ENCODE measurements at regions not wholly inside any gene's neighbourhood (a gene's known extent, or its start where the extent isn't known, plus 50 kb on each side); places are given as distances from the start of the nearest gene placed in this dataset.

DNA sequence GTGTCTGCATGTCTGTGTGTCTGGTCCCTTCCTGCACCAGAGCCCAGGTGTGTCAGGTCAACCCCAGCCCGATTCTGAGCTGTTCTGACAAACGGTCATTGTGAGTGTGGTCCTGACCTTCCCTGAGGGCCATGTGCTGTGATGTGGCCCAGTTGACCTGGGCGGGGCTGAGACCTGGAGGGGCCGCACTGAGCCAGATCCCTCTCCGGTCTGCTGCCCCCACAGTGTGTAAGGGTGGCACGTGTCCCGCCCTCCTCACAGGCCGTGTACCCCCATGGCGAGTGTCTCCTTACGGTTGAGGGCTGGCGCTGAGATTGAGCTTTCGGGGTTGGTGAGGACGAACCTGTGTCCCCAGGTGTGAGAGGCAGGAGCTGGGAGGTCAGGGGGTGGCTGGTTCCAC is 136.5 kb downstream of the MRPL36 start:
- Histone ChIP-seq H3K9me3 (ENCODE audit: control insufficient read depth in 1 of 2, insufficient read depth in 1 of 2, low read depth in 1 of 2, low read length in 2 of 2) (no peaks in the 10 kb centered on the region), H3K9me2 (ENCODE audit: insufficient read depth) (no peaks in the 10 kb centered on the region), H4K20me1 (ENCODE audit: insufficient read depth) (no peaks in the 10 kb centered on the region), H3K79me2 (ENCODE audit: insufficient read depth, low read length) (no peaks in the 10 kb centered on the region), H3K4me1 (ENCODE audit: control insufficient read depth in 1 of 2, insufficient read depth in 2 of 2, low read length in 2 of 2) (peaks cover 6% of the 10 kb centered on the region in 2 experiments; a peak in 3 of 4 replicates), H3K36me3 (ENCODE audit: control insufficient read depth in 1 of 2, insufficient read depth in 2 of 2, low read length in 2 of 2) (no peaks in the 10 kb centered on the region), H3K4me2 (ENCODE audit: low read length) (no peak overlapping the region), H3K9ac (ENCODE audit: low read length) (no peak overlapping the region), H3K27me3 (ENCODE audit: insufficient read depth, low read length) (peaks cover 6% of the 10 kb centered on the region; the same call in 1 of the 2 replicates), H2AFZ (ENCODE audit: low read depth, low read length, poor library complexity, severe bottlenecking) (no peak overlapping the region), H3K4me3 (replicated peaks in 1 of 2; ENCODE audit: low read depth in 1 of 2, low read length in 2 of 2) (no peak overlapping the region), H3K27ac (ENCODE audit: low read depth, low read length) (no peak overlapping the region)
- DNase-seq (ENCODE audit: low read depth, low spot score): no peak
- POLR2A ChIA-PET: no interaction called here
- intact Hi-C loops (cut with micrococcal nuclease): no loop called here
- CTCF ChIA-PET: no interaction called here
- BruUV-seq (replicated peaks): no TSS peak
- no peak for ATAC-seq
- TF ChIP-seq EZH2 (IDR thresholded peaks at IDR 0.05): no peak
- TF ChIP-seq TCF7L2 (IDR thresholded peaks at IDR 0.05; ENCODE audit: borderline replicate concordance, extremely low read depth, insufficient read depth, insufficient read length): no peak
- TF ChIP-seq EGR1 (IDR thresholded peaks at IDR 0.05; ENCODE audit: low read depth): no peak
- no peak for TF ChIP-seq SRF (IDR thresholded peaks at IDR 0.05; ENCODE audit: low read depth)
- TF ChIP-seq YY1 (IDR thresholded peaks at IDR 0.05; ENCODE audit: extremely low read depth, insufficient replicate concordance, low read depth, low read length): no peak
- TF ChIP-seq RAD21 (IDR thresholded peaks at IDR 0.05; ENCODE audit: low read depth): no peak
- no peak for TF ChIP-seq POLR2AphosphoS5 (IDR thresholded peaks at IDR 0.05; ENCODE audit: low read depth, low read length)
- no peak for TF ChIP-seq CBX3 (IDR thresholded peaks at IDR 0.05; ENCODE audit: low read depth)
- no peak for TF ChIP-seq EZH2phosphoT487 (IDR thresholded peaks at IDR 0.05; ENCODE audit: borderline replicate concordance)
- TF ChIP-seq FOSL1 (IDR thresholded peaks at IDR 0.05; ENCODE audit: low read depth): no peak
- TF ChIP-seq ZNF274 (IDR thresholded peaks at IDR 0.05; ENCODE audit: low read depth, low read length): no peak
- no peak for TF ChIP-seq POLR2A (IDR thresholded peaks at IDR 0.05; ENCODE audit: borderline replicate concordance, extremely low read depth, insufficient read depth, insufficient read length)
- RAD21 ChIA-PET (ENCODE audit: low non-redundant PET in 1 of 2, low total read pairs in 2 of 2, uncharacterized antibody in 2 of 2, unreplicated experiment in 2 of 2): no interaction called here

DNA sequence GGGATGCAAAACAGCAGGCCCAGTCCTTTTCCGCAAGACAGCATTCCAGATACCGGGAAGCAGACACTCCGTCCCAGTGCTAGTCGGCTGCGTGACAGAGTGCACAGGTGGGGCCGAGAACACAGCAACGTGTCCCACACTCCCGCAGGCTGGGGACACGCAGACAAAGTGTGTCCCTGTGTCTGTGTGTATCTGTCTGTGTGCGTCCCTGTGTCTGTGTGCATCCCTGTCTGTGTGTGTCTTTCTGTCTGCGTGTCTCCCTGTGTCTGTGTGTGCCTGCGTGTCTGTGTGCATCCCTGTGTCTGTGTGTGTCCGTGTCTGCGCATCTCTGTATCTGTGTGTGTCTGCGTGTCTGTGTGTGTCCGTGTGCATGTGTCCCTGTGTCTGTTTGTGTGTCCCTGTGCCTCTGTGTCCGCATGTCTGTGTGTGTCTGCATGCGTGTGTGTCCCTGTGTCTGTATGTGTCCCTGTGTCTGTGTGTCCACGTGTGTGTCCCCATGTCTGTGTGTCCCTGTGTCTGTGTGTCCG is 137.0 kb downstream of the MRPL36 start:
- CTCF ChIA-PET: no interaction called here
- H4K20me1 ChIP-seq (ENCODE audit: insufficient read depth): no peaks in the 10 kb centered on the region
- intact Hi-C loops (cut with micrococcal nuclease): no loop called here
- TF ChIP-seq, protein P1, sequence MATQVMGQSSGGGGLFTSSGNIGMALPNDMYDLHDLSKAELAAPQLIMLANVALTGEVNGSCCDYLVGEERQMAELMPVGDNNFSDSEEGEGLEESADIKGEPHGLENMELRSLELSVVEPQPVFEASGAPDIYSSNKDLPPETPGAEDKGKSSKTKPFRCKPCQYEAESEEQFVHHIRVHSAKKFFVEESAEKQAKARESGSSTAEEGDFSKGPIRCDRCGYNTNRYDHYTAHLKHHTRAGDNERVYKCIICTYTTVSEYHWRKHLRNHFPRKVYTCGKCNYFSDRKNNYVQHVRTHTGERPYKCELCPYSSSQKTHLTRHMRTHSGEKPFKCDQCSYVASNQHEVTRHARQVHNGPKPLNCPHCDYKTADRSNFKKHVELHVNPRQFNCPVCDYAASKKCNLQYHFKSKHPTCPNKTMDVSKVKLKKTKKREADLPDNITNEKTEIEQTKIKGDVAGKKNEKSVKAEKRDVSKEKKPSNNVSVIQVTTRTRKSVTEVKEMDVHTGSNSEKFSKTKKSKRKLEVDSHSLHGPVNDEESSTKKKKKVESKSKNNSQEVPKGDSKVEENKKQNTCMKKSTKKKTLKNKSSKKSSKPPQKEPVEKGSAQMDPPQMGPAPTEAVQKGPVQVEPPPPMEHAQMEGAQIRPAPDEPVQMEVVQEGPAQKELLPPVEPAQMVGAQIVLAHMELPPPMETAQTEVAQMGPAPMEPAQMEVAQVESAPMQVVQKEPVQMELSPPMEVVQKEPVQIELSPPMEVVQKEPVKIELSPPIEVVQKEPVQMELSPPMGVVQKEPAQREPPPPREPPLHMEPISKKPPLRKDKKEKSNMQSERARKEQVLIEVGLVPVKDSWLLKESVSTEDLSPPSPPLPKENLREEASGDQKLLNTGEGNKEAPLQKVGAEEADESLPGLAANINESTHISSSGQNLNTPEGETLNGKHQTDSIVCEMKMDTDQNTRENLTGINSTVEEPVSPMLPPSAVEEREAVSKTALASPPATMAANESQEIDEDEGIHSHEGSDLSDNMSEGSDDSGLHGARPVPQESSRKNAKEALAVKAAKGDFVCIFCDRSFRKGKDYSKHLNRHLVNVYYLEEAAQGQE (IDR thresholded peaks at IDR 0.05; ENCODE audit: low read depth): no peak
- TF ChIP-seq ZFX (IDR thresholded peaks at IDR 0.05) (no peak), FOSL1 (IDR thresholded peaks at IDR 0.05; ENCODE audit: low read depth) (no peak)
- TF ChIP-seq, protein P2, sequence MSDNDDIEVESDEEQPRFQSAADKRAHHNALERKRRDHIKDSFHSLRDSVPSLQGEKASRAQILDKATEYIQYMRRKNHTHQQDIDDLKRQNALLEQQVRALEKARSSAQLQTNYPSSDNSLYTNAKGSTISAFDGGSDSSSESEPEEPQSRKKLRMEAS (IDR thresholded peaks at IDR 0.05): no peak
- TF ChIP-seq, protein P3, sequence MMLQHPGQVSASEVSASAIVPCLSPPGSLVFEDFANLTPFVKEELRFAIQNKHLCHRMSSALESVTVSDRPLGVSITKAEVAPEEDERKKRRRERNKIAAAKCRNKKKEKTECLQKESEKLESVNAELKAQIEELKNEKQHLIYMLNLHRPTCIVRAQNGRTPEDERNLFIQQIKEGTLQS (IDR thresholded peaks at IDR 0.05): no peak

More for the DNA sequence above, 137.0 kb downstream of the MRPL36 start:
- H3K9me3 ChIP-seq (ENCODE audit: control insufficient read depth in 1 of 2, insufficient read depth in 1 of 2, low read depth in 1 of 2, low read length in 2 of 2): no peaks in the 10 kb centered on the region
- no peak overlapping the region for H3K27ac ChIP-seq (ENCODE audit: low read depth, low read length)
- H3K36me3 ChIP-seq (ENCODE audit: control insufficient read depth in 1 of 2, insufficient read depth in 2 of 2, low read length in 2 of 2): no peaks in the 10 kb centered on the region
- no peak overlapping the region for H3K4me3 ChIP-seq (replicated peaks in 1 of 2; ENCODE audit: low read depth in 1 of 2, low read length in 2 of 2)
- no peaks in the 10 kb centered on the region for H3K79me2 ChIP-seq (ENCODE audit: insufficient read depth, low read length)
- no peak overlapping the region for H2AFZ ChIP-seq (ENCODE audit: low read depth, low read length, poor library complexity, severe bottlenecking)
- H3K27me3 ChIP-seq (ENCODE audit: insufficient read depth, low read length): peaks cover 6% of the 10 kb centered on the region; the same call in 1 of the 2 replicates
- no peak overlapping the region for H3K9ac ChIP-seq (ENCODE audit: low read length)
- no peaks in the 10 kb centered on the region for H3K9me2 ChIP-seq (ENCODE audit: insufficient read depth)
- ATAC-seq: no peak
- H3K4me2 ChIP-seq (ENCODE audit: low read length): no peak overlapping the region
- no TSS peak for BruUV-seq (replicated peaks)
- H3K4me1 ChIP-seq (ENCODE audit: control insufficient read depth in 1 of 2, insufficient read depth in 2 of 2, low read length in 2 of 2): peaks cover 4 to 6% of the 10 kb centered on the region in 2 experiments; a peak in 3 of 4 replicates
- ChIA-PET POLR2A (no interaction called here), RAD21 (ENCODE audit: low non-redundant PET in 1 of 2, low total read pairs in 2 of 2, uncharacterized antibody in 2 of 2, unreplicated experiment in 2 of 2) (no interaction called here)
- DNase-seq (ENCODE audit: low read depth, low spot score): no peak
